ENCODE measurements at regions not wholly inside any gene's neighbourhood (a gene's known extent, or its start where the extent isn't known, plus 50 kb on each side); places are given as distances from the start of the nearest gene placed in this dataset.

GRCh38 chr3:30457081-30457480 is 149.3 kb upstream of the TGFBR2 start:
- Histone ChIP-seq H3K36me3 (no peaks in the 10 kb centered on the region), H3K4me3 (no peak overlapping the region), H3K27me3 (no peaks in the 10 kb centered on the region), H3K27ac (no peak overlapping the region), H4K20me1 (ENCODE audit: low read depth) (no peaks in the 10 kb centered on the region), H3K9ac (no peak overlapping the region), H3K9me3 (ENCODE audit: low read depth) (no peaks in the 10 kb centered on the region), H3K79me2 (ENCODE audit: low read depth) (no peaks in the 10 kb centered on the region), H2AFZ (replicated peaks) (no peak overlapping the region), H3F3A (ENCODE audit: low read depth) (no peaks in the 10 kb centered on the region), H3K4me1 (no peaks in the 10 kb centered on the region), H3K4me2 (no peak overlapping the region)
- Mint-ChIP-seq H3K4me3 (no peak overlapping the region), H3K27ac (no peak overlapping the region), H3K9me3 (peaks cover 7% of the 10 kb centered on the region), H3K27me3 (ENCODE audit: insufficient read depth, low read depth) (no peaks in the 10 kb centered on the region), H3K4me1 (no peaks in the 10 kb centered on the region), H3K36me3 (no peaks in the 10 kb centered on the region)
- DNase-seq (ENCODE audit: low spot score): no peak
- TF ChIP-seq, protein P1, sequence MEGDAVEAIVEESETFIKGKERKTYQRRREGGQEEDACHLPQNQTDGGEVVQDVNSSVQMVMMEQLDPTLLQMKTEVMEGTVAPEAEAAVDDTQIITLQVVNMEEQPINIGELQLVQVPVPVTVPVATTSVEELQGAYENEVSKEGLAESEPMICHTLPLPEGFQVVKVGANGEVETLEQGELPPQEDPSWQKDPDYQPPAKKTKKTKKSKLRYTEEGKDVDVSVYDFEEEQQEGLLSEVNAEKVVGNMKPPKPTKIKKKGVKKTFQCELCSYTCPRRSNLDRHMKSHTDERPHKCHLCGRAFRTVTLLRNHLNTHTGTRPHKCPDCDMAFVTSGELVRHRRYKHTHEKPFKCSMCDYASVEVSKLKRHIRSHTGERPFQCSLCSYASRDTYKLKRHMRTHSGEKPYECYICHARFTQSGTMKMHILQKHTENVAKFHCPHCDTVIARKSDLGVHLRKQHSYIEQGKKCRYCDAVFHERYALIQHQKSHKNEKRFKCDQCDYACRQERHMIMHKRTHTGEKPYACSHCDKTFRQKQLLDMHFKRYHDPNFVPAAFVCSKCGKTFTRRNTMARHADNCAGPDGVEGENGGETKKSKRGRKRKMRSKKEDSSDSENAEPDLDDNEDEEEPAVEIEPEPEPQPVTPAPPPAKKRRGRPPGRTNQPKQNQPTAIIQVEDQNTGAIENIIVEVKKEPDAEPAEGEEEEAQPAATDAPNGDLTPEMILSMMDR (IDR thresholded peaks at IDR 0.05): no peak
- TF ChIP-seq EZH2 (IDR thresholded peaks at IDR 0.05) (no peak), EZH2phosphoT487 (IDR thresholded peaks at IDR 0.05) (no peak)

GRCh38 chr3:30457726-30458125 is 148.7 kb upstream of the TGFBR2 start:
- H3K27ac ChIP-seq: no peak overlapping the region
- H3K4me1 ChIP-seq: no peaks in the 10 kb centered on the region
- H3K27me3 Mint-ChIP-seq (ENCODE audit: insufficient read depth, low read depth): no peaks in the 10 kb centered on the region
- peaks cover 1% of the 10 kb centered on the region for H3K9me3 Mint-ChIP-seq
- TF ChIP-seq, protein P1 (IDR thresholded peaks at IDR 0.05): no peak
- TF ChIP-seq EZH2 (IDR thresholded peaks at IDR 0.05) (no peak), EZH2phosphoT487 (IDR thresholded peaks at IDR 0.05) (no peak)
- no peaks in the 10 kb centered on the region for H3K4me1 Mint-ChIP-seq
- no peaks in the 10 kb centered on the region for H3K36me3 Mint-ChIP-seq
- H3K79me2 ChIP-seq (ENCODE audit: low read depth): no peaks in the 10 kb centered on the region
- no peak overlapping the region for H3K4me3 Mint-ChIP-seq
- H3K4me2 ChIP-seq: no peak overlapping the region
- H3K9ac ChIP-seq: no peak overlapping the region
- H3K9me3 ChIP-seq (ENCODE audit: low read depth): no peaks in the 10 kb centered on the region
- no peak for DNase-seq (ENCODE audit: low spot score)
- no peaks in the 10 kb centered on the region for H3K27me3 ChIP-seq
- H4K20me1 ChIP-seq (ENCODE audit: low read depth): no peaks in the 10 kb centered on the region
- no peak overlapping the region for H2AFZ ChIP-seq (replicated peaks)
- no peaks in the 10 kb centered on the region for H3F3A ChIP-seq (ENCODE audit: low read depth)
- no peaks in the 10 kb centered on the region for H3K36me3 ChIP-seq
- no peak overlapping the region for H3K4me3 ChIP-seq
- no peak overlapping the region for H3K27ac Mint-ChIP-seq

GRCh38 chr3:30458376-30459171 is 147.8 kb upstream of the TGFBR2 start:
- Histone ChIP-seq H3K4me1 (no peaks in the 10 kb centered on the region), H3K27ac (no peak overlapping the region), H3K27me3 (no peaks in the 10 kb centered on the region), H4K20me1 (ENCODE audit: low read depth) (no peaks in the 10 kb centered on the region), H3K9ac (no peak overlapping the region), H3K4me2 (no peak overlapping the region), H3K36me3 (no peaks in the 10 kb centered on the region), H3K9me3 (ENCODE audit: low read depth) (no peaks in the 10 kb centered on the region), H3F3A (ENCODE audit: low read depth) (no peaks in the 10 kb centered on the region), H3K4me3 (no peak overlapping the region), H3K79me2 (ENCODE audit: low read depth) (no peaks in the 10 kb centered on the region), H2AFZ (replicated peaks) (no peak overlapping the region)
- Mint-ChIP-seq H3K4me1 (no peaks in the 10 kb centered on the region), H3K27ac (no peak overlapping the region), H3K9me3 (no peaks in the 10 kb centered on the region), H3K36me3 (no peaks in the 10 kb centered on the region), H3K4me3 (no peak overlapping the region), H3K27me3 (ENCODE audit: insufficient read depth, low read depth) (no peaks in the 10 kb centered on the region)
- no peak for TF ChIP-seq EZH2 (IDR thresholded peaks at IDR 0.05)
- TF ChIP-seq EZH2phosphoT487 (IDR thresholded peaks at IDR 0.05): no peak
- TF ChIP-seq, protein P1 (IDR thresholded peaks at IDR 0.05): no peak
- DNase-seq (ENCODE audit: low spot score): no peak

Data from neural progenitor cell (in vitro differentiated cells).